ENCODE measurements at regions not wholly inside any gene's neighbourhood (a gene's known extent, or its start where the extent isn't known, plus 50 kb on each side); places are given as distances from the start of the nearest gene placed in this dataset.

DNA sequence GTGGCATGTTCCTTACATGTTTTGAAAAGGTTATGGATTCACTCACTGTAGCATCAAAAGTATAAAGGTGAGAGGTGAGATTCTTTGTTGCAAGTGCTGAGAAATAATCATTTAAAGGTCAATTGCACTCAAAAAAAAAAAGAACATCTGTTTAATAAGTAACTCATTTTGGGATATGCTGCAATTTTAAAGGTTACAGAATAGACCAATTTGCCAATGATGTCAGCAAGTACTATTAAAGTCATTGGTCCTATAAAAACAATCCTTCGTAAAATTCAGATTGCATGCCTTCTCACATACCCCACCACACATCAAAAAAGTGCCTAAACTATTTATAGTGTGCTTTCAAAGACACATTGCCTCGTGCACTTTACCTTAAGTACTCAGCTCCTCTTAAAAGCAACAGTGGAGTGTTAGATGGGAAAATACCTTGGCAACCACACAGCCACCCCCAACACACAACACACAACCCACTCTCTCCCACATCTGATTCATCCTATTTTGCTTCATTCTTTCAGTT lies 218.2 kb upstream of the ADGRL2 start:
- TF ChIP-seq, protein P1, sequence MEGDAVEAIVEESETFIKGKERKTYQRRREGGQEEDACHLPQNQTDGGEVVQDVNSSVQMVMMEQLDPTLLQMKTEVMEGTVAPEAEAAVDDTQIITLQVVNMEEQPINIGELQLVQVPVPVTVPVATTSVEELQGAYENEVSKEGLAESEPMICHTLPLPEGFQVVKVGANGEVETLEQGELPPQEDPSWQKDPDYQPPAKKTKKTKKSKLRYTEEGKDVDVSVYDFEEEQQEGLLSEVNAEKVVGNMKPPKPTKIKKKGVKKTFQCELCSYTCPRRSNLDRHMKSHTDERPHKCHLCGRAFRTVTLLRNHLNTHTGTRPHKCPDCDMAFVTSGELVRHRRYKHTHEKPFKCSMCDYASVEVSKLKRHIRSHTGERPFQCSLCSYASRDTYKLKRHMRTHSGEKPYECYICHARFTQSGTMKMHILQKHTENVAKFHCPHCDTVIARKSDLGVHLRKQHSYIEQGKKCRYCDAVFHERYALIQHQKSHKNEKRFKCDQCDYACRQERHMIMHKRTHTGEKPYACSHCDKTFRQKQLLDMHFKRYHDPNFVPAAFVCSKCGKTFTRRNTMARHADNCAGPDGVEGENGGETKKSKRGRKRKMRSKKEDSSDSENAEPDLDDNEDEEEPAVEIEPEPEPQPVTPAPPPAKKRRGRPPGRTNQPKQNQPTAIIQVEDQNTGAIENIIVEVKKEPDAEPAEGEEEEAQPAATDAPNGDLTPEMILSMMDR (IDR thresholded peaks at IDR 0.05), result no peak
- no peak for TF ChIP-seq POLR2A (IDR thresholded peaks at IDR 0.05)
